ENCODE measurements at regions not wholly inside any gene's neighbourhood (a gene's known extent, or its start where the extent isn't known, plus 50 kb on each side); places are given as distances from the start of the nearest gene placed in this dataset.

DNA sequence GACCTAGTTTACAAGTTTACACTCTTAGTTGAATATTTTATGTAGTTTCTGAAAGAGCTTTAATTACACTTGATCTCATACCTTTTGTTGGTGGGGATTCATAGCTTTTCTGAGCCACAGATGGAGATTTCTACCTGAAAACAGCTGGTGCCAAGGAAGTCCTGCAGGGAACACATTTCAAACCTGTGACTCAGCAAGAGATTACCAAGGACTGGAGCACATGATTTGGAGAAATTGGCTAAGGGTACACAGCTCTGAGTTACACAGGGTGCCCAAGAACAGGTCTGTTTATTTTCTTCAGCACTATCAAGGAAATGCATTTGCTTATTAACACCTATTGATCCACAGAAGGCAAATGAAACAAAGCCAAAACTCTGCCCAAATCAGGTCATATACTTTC is 691.5 kb downstream of the KCTD8 start (continued):
- TF ChIP-seq, protein P1, sequence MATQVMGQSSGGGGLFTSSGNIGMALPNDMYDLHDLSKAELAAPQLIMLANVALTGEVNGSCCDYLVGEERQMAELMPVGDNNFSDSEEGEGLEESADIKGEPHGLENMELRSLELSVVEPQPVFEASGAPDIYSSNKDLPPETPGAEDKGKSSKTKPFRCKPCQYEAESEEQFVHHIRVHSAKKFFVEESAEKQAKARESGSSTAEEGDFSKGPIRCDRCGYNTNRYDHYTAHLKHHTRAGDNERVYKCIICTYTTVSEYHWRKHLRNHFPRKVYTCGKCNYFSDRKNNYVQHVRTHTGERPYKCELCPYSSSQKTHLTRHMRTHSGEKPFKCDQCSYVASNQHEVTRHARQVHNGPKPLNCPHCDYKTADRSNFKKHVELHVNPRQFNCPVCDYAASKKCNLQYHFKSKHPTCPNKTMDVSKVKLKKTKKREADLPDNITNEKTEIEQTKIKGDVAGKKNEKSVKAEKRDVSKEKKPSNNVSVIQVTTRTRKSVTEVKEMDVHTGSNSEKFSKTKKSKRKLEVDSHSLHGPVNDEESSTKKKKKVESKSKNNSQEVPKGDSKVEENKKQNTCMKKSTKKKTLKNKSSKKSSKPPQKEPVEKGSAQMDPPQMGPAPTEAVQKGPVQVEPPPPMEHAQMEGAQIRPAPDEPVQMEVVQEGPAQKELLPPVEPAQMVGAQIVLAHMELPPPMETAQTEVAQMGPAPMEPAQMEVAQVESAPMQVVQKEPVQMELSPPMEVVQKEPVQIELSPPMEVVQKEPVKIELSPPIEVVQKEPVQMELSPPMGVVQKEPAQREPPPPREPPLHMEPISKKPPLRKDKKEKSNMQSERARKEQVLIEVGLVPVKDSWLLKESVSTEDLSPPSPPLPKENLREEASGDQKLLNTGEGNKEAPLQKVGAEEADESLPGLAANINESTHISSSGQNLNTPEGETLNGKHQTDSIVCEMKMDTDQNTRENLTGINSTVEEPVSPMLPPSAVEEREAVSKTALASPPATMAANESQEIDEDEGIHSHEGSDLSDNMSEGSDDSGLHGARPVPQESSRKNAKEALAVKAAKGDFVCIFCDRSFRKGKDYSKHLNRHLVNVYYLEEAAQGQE (IDR thresholded peaks at IDR 0.05; ENCODE audit: unreplicated experiment): no peak

DNA sequence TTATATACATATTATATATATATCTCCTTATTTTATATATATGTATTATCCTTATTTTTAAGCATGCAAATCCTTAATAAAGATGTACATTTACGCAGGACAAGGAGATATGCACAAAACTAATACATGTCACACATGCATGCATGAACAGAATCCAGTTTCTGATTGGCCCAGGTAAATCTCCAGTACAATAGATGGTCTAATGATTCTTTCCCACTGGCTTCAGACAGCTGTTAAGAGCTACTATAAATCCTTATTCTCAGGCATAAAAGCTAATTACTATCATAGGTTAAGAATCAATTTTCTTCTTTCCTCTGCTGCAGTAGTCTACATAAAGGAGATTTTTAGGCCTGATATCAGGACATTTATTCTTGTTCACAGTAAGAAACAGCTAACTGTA is 689.8 kb downstream of the KCTD8 start:
- H3K9me3 Mint-ChIP-seq: no peaks in the 10 kb centered on the region
- no peaks in the 10 kb centered on the region; the same call in 1 of the 2 replicates for H3F3A ChIP-seq (replicated peaks; ENCODE audit: low read depth)
- no peaks in the 10 kb centered on the region for H3K36me3 ChIP-seq (ENCODE audit: insufficient read depth)
- H3K27me3 Mint-ChIP-seq (ENCODE audit: insufficient read depth, low read depth, poor library complexity): no peaks in the 10 kb centered on the region
- H2AFZ ChIP-seq: no peak overlapping the region
- no peaks in the 10 kb centered on the region for H3K36me3 Mint-ChIP-seq (ENCODE audit: low read depth)
- no peaks in the 10 kb centered on the region for H4K20me1 ChIP-seq (replicated peaks; ENCODE audit: insufficient read depth)
- H3K4me1 ChIP-seq (ENCODE audit: insufficient read depth): peaks cover 7% of the 10 kb centered on the region; the same call in 1 of the 2 replicates
- no peak overlapping the region for H3K27ac Mint-ChIP-seq
- peaks cover 15% of the 10 kb centered on the region for H3K4me1 Mint-ChIP-seq
- no peak for ATAC-seq
- TF ChIP-seq, protein P2, sequence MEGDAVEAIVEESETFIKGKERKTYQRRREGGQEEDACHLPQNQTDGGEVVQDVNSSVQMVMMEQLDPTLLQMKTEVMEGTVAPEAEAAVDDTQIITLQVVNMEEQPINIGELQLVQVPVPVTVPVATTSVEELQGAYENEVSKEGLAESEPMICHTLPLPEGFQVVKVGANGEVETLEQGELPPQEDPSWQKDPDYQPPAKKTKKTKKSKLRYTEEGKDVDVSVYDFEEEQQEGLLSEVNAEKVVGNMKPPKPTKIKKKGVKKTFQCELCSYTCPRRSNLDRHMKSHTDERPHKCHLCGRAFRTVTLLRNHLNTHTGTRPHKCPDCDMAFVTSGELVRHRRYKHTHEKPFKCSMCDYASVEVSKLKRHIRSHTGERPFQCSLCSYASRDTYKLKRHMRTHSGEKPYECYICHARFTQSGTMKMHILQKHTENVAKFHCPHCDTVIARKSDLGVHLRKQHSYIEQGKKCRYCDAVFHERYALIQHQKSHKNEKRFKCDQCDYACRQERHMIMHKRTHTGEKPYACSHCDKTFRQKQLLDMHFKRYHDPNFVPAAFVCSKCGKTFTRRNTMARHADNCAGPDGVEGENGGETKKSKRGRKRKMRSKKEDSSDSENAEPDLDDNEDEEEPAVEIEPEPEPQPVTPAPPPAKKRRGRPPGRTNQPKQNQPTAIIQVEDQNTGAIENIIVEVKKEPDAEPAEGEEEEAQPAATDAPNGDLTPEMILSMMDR (conservative IDR thresholded peaks at IDR 0.05; ENCODE audit: low read depth in 2 of 2): no peak
- TF ChIP-seq NANOG (IDR thresholded peaks at IDR 0.05; ENCODE audit: borderline replicate concordance) (no peak), CREB1 (CRISPR knock-in tag; IDR thresholded peaks at IDR 0.05; ENCODE audit: low read depth) (no peak), ZNF114 (CRISPR knock-in tag; IDR thresholded peaks at IDR 0.05) (no peak), EZH2phosphoT487 (IDR thresholded peaks at IDR 0.05; ENCODE audit: unreplicated experiment) (no peak), POLR2AphosphoS5 (IDR thresholded peaks at IDR 0.05; ENCODE audit: low read depth) (no peak), EZH2 (IDR thresholded peaks at IDR 0.05; ENCODE audit: low read depth, unreplicated experiment) (no peak), STAT1 (IDR thresholded peaks at IDR 0.05; ENCODE audit: unreplicated experiment) (no peak)
- TF ChIP-seq, protein P3, sequence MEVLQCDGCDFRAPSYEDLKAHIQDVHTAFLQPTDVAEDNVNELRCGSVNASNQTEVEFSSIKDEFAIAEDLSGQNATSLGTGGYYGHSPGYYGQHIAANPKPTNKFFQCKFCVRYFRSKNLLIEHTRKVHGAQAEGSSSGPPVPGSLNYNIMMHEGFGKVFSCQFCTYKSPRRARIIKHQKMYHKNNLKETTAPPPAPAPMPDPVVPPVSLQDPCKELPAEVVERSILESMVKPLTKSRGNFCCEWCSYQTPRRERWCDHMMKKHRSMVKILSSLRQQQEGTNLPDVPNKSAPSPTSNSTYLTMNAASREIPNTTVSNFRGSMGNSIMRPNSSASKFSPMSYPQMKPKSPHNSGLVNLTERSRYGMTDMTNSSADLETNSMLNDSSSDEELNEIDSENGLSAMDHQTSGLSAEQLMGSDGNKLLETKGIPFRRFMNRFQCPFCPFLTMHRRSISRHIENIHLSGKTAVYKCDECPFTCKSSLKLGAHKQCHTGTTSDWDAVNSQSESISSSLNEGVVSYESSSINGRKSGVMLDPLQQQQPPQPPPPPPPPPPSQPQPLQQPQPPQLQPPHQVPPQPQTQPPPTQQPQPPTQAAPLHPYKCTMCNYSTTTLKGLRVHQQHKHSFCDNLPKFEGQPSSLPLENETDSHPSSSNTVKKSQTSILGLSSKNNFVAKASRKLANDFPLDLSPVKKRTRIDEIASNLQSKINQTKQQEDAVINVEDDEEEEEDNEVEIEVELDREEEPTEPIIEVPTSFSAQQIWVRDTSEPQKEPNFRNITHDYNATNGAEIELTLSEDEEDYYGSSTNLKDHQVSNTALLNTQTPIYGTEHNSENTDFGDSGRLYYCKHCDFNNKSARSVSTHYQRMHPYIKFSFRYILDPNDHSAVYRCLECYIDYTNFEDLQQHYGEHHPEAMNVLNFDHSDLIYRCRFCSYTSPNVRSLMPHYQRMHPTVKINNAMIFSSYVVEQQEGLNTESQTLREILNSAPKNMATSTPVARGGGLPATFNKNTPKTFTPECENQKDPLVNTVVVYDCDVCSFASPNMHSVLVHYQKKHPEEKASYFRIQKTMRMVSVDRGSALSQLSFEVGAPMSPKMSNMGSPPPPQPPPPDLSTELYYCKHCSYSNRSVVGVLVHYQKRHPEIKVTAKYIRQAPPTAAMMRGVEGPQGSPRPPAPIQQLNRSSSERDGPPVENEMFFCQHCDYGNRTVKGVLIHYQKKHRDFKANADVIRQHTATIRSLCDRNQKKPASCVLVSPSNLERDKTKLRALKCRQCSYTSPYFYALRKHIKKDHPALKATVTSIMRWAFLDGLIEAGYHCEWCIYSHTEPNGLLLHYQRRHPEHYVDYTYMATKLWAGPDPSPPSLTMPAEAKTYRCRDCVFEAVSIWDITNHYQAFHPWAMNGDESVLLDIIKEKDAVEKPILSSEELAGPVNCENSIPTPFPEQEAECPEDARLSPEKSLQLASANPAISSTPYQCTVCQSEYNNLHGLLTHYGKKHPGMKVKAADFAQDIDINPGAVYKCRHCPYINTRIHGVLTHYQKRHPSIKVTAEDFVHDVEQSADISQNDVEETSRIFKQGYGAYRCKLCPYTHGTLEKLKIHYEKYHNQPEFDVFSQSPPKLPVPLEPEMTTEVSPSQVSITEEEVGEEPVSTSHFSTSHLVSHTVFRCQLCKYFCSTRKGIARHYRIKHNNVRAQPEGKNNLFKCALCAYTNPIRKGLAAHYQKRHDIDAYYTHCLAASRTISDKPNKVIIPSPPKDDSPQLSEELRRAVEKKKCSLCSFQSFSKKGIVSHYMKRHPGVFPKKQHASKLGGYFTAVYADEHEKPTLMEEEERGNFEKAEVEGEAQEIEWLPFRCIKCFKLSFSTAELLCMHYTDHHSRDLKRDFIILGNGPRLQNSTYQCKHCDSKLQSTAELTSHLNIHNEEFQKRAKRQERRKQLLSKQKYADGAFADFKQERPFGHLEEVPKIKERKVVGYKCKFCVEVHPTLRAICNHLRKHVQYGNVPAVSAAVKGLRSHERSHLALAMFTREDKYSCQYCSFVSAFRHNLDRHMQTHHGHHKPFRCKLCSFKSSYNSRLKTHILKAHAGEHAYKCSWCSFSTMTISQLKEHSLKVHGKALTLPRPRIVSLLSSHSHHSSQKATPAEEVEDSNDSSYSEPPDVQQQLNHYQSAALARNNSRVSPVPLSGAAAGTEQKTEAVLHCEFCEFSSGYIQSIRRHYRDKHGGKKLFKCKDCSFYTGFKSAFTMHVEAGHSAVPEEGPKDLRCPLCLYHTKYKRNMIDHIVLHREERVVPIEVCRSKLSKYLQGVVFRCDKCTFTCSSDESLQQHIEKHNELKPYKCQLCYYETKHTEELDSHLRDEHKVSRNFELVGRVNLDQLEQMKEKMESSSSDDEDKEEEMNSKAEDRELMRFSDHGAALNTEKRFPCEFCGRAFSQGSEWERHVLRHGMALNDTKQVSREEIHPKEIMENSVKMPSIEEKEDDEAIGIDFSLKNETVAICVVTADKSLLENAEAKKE (CRISPR knock-in tag; IDR thresholded peaks at IDR 0.05): no peak
- TF ChIP-seq, protein P1 (IDR thresholded peaks at IDR 0.05; ENCODE audit: unreplicated experiment): no peak
- no peak overlapping the region for H3K27ac ChIP-seq (ENCODE audit: low read depth)
- DNase-seq (ENCODE audit: low spot score): no peak
- no peak overlapping the region for H3K4me2 ChIP-seq
- no peak overlapping the region for H3K4me3 ChIP-seq
- no peak overlapping the region for H3K4me3 Mint-ChIP-seq
- no peaks in the 10 kb centered on the region for H3K27me3 ChIP-seq (ENCODE audit: insufficient read depth)
- no peaks in the 10 kb centered on the region for H3K79me2 ChIP-seq (replicated peaks; ENCODE audit: insufficient read depth)
- H3K9me2 ChIP-seq (ENCODE audit: insufficient read depth): no peaks in the 10 kb centered on the region

Measured in GM23338 (cell line).